H1 (cell line): ENCODE measurements at regions not wholly inside any gene's neighbourhood (a gene's known extent, or its start where the extent isn't known, plus 50 kb on each side); places are given as distances from the start of the nearest gene placed in this dataset.

Source experiments
- EZH2 ChIP-seq: fragments of 200-600 bp; sonication (generic); IDR thresholded peaks from 2 replicates; pipeline ENCODE4 v1.7.1; 2012; ENCODE audit warnings: low read depth, mild to moderate bottlenecking, moderate library complexity, low read length, inconsistent platforms; ENCODE audit not compliant: severe bottlenecking
- FOSL1 ChIP-seq: IDR thresholded peaks from 2 replicates; pipeline ENCODE4 v1.6.1; 2011; ENCODE audit warnings: mild to moderate bottlenecking, low read depth, low read length, moderate library complexity; ENCODE audit not compliant: insufficient read depth
- GTF2F1 ChIP-seq: IDR thresholded peaks from 2 replicates; pipeline ENCODE4 v1.6.1; 2012; ENCODE audit warnings: low read depth, low read length, improper control_type of control experiment, borderline replicate concordance
- POLR2AphosphoS5 ChIP-seq: IDR thresholded peaks from 2 replicates; pipeline ENCODE4 v1.6.1; 2011; ENCODE audit warnings: low read depth, low read length
- SAP30 ChIP-seq: fragments of 300-600 bp; sonication (generic); IDR thresholded peaks from 2 replicates; pipeline ENCODE4 v1.7.1; 2012; ENCODE audit warnings: low read length, moderate library complexity, mild to moderate bottlenecking, inconsistent platforms; ENCODE audit not compliant: insufficient read depth, insufficient replicate concordance
- SP4 ChIP-seq: IDR thresholded peaks from 2 replicates; pipeline ENCODE4 v1.6.1; 2012; ENCODE audit warnings: low read length, inconsistent platforms
- SRF ChIP-seq: IDR thresholded peaks from 2 replicates; pipeline ENCODE4 v1.6.1; 2011; ENCODE audit warnings: mild to moderate bottlenecking, low read depth, low read length, moderate library complexity
- YY1 ChIP-seq: IDR thresholded peaks from 2 replicates; pipeline ENCODE4 v1.6.1; 2011; ENCODE audit warnings: low read depth, mild to moderate bottlenecking, low read length
- TF ChIP-seq, protein P1 (sequence below), 3 experiments: IDR thresholded peaks; 1 replicate in 2 of 3; 2 replicates in 1 of 3; pipeline versions ENCODE4 v1.5.1 to v1.6.1; 2011; ENCODE audit warnings: low read length in 3 of 3, mild to moderate bottlenecking in 3 of 3, inconsistent platforms in 2 of 3, low read depth in 1 of 3, moderate library complexity in 1 of 3; ENCODE audit not compliant: insufficient read depth in 1 of 3; ENCODE audit errors: control extremely low read depth in 1 of 3
- TF ChIP-seq, protein P2 (sequence below): IDR thresholded peaks from 2 replicates; pipeline ENCODE4 v1.6.1; 2012; ENCODE audit warnings: inconsistent platforms

DNA sequence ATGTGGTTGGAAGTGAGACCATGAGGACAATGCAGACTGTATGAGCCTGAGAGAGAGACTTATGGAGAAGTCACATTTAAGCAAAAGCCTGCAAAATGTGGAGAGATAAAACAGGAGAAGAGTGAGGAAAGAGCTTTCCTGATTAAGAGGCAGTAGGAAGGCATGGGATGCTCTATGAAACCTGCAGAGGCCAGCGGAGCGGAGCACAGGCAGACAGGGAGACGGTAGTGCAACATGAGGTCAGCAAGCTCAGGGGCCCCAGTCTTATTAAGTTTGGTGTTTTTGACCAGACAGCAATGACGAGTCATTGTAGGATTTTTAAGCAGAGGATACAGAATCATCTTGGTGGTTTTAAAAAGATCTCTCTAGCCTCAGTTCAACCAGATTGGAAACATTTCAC, 721.5 kb upstream of the GOLIM4 start:
- TF ChIP-seq YY1, result no peak
- TF ChIP-seq, protein P1, sequence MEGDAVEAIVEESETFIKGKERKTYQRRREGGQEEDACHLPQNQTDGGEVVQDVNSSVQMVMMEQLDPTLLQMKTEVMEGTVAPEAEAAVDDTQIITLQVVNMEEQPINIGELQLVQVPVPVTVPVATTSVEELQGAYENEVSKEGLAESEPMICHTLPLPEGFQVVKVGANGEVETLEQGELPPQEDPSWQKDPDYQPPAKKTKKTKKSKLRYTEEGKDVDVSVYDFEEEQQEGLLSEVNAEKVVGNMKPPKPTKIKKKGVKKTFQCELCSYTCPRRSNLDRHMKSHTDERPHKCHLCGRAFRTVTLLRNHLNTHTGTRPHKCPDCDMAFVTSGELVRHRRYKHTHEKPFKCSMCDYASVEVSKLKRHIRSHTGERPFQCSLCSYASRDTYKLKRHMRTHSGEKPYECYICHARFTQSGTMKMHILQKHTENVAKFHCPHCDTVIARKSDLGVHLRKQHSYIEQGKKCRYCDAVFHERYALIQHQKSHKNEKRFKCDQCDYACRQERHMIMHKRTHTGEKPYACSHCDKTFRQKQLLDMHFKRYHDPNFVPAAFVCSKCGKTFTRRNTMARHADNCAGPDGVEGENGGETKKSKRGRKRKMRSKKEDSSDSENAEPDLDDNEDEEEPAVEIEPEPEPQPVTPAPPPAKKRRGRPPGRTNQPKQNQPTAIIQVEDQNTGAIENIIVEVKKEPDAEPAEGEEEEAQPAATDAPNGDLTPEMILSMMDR (IDR thresholded peaks at IDR 0.05; ENCODE audit: control extremely low read depth in 1 of 3, insufficient read depth in 1 of 3, low read depth in 1 of 3, low read length in 3 of 3), result no peak
- TF ChIP-seq, protein P2, sequence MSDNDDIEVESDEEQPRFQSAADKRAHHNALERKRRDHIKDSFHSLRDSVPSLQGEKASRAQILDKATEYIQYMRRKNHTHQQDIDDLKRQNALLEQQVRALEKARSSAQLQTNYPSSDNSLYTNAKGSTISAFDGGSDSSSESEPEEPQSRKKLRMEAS, result no peak
- TF ChIP-seq GTF2F1, result no peak
- TF ChIP-seq SAP30, result no peak
- no peak for TF ChIP-seq POLR2AphosphoS5
- TF ChIP-seq FOSL1, result no peak
- TF ChIP-seq EZH2, result no peak
- no peak for TF ChIP-seq SRF
- TF ChIP-seq SP4, result no peak
